Hepatocyte (in vitro differentiated cells): ENCODE measurements at regions not wholly inside any gene's neighbourhood (a gene's known extent, or its start where the extent isn't known, plus 50 kb on each side); places are given as distances from the start of the nearest gene placed in this dataset.
A peak's percentile ranks its signal among the peaks of the same experiment; 100 is the strongest.

Experiments
- DNase-seq: peaks from one replicate; pipeline ENCODE4 v3.0.0-alpha.2; 2016; ENCODE audit warnings: low spot score
- H2AFZ ChIP-seq: fragments of 200-600 bp; sonication (generic); 2 replicates; pipeline ENCODE4 v1.6.0; 2016; ENCODE audit warnings: antibody characterized with exemption, mild to moderate bottlenecking
- H3K27ac ChIP-seq: fragments of 200-600 bp; sonication (generic); 2 replicates; pipeline ENCODE4 v1.5.1; 2016; ENCODE audit warnings: mild to moderate bottlenecking
- H3K27me3 ChIP-seq: fragments of 200-600 bp; sonication (generic); 2 replicates; pipeline ENCODE4 v1.6.1; 2016
- H3K36me3 ChIP-seq: fragments of 200-600 bp; sonication (generic); replicated peaks from 2 replicates; pipeline ENCODE4 v1.5.1; 2016; ENCODE audit warnings: low read depth; ENCODE audit not compliant: insufficient read depth
- H3K4me1 ChIP-seq: fragments of 200-600 bp; sonication (generic); 2 replicates; pipeline ENCODE4 v1.5.1; 2016; ENCODE audit warnings: mild to moderate bottlenecking, moderate library complexity; ENCODE audit not compliant: insufficient read depth
- H3K4me2 ChIP-seq: fragments of 200-600 bp; sonication (generic); 2 replicates; pipeline ENCODE4 v1.6.0; 2016
- H3K4me3 ChIP-seq: fragments of 200-600 bp; sonication (generic); 2 replicates; pipeline ENCODE4 v1.5.1; 2016; ENCODE audit warnings: mild to moderate bottlenecking
- H3K79me2 ChIP-seq: fragments of 200-600 bp; sonication (generic); 2 replicates; pipeline ENCODE4 v1.6.0; 2017; ENCODE audit warnings: mild to moderate bottlenecking
- H3K9me2 ChIP-seq: fragments of 200-600 bp; sonication (generic); replicated peaks from 2 replicates; pipeline ENCODE4 v1.6.0; 2017; ENCODE audit warnings: mild to moderate bottlenecking; ENCODE audit not compliant: insufficient read depth
- H3K9me3 ChIP-seq: fragments of 200-600 bp; sonication (generic); 2 replicates; pipeline ENCODE4 v1.5.1; 2016; ENCODE audit warnings: low read depth, mild to moderate bottlenecking
- H4K20me1 ChIP-seq: fragments of 200-600 bp; sonication (generic); 2 replicates; pipeline ENCODE4 v1.6.0; 2016; ENCODE audit warnings: mild to moderate bottlenecking; ENCODE audit not compliant: insufficient read depth, poor library complexity, severe bottlenecking
- CTCF ChIP-seq: fragments of 200-600 bp; sonication (generic); IDR thresholded peaks from 2 replicates; pipeline ENCODE4 v1.5.1; 2016; ENCODE audit warnings: antibody characterized with exemption, mild to moderate bottlenecking; ENCODE audit not compliant: poor library complexity
- EZH2 ChIP-seq: fragments of 200-600 bp; sonication (generic); IDR thresholded peaks from 2 replicates; pipeline ENCODE4 v1.6.1; 2016; ENCODE audit warnings: antibody characterized with exemption, mild to moderate bottlenecking, borderline replicate concordance
- EZH2phosphoT487 ChIP-seq: fragments of 200-600 bp; sonication (generic); IDR thresholded peaks from one replicate; pipeline ENCODE4 v1.6.1; 2018; ENCODE audit warnings: antibody characterized with exemption, mild to moderate bottlenecking, low read depth, moderate library complexity; ENCODE audit not compliant: unreplicated experiment, severe bottlenecking
- WGBS: methylation state at CpG from one replicate; pipeline ENCODE4 v1.1.6; 2016; ENCODE audit warnings: low lambda C conversion rate; ENCODE audit errors: missing lambda C conversion rate; 5-methylcytosine and 5-hydroxymethylcytosine counted together

- WGBS = 92% methylated on average over 6 of the region's 6 CpGs
- H4K20me1 ChIP-seq = no peaks in the 10 kb centered on the region
Measured at GRCh38 chr12:42030588-42030987, 114.1 kb downstream of the GXYLT1 start.

GRCh38 chr12:42027546-42027945, 117.1 kb downstream of the GXYLT1 start:
- Histone ChIP-seq H3K4me3 (no peak overlapping the region), H3K9me3 (no peaks in the 10 kb centered on the region), H3K4me1 (no peaks in the 10 kb centered on the region), H3K4me2 (no peak overlapping the region), H3K36me3 (no peaks in the 10 kb centered on the region), H3K79me2 (no peaks in the 10 kb centered on the region), H3K9me2 (no peaks in the 10 kb centered on the region), H4K20me1 (no peaks in the 10 kb centered on the region), H3K27ac (no peak overlapping the region), H3K27me3 (no peaks in the 10 kb centered on the region), H2AFZ (no peak overlapping the region)
- TF ChIP-seq EZH2 (no peak), CTCF (no peak), EZH2phosphoT487 (no peak)
- 95% methylated on average over 5 of the region's 5 CpGs for WGBS
- no peak for DNase-seq

More at GRCh38 chr12:42030588-42030987, 114.1 kb downstream of the GXYLT1 start:
- H3K36me3 ChIP-seq = no peaks in the 10 kb centered on the region
- H2AFZ ChIP-seq = no peak overlapping the region
- DNase-seq = no peak
- no peaks in the 10 kb centered on the region for H3K9me3 ChIP-seq
- H3K4me1 ChIP-seq = no peaks in the 10 kb centered on the region
- TF ChIP-seq EZH2phosphoT487 (no peak), CTCF (no peak), EZH2 (no peak)
- no peaks in the 10 kb centered on the region for H3K79me2 ChIP-seq
- H3K9me2 ChIP-seq = no peaks in the 10 kb centered on the region
- H3K4me2 ChIP-seq = no peak overlapping the region
- no peak overlapping the region for H3K27ac ChIP-seq
- no peaks in the 10 kb centered on the region for H3K27me3 ChIP-seq
- no peak overlapping the region for H3K4me3 ChIP-seq

- WGBS = 23% methylated on average over 3 of the region's 3 CpGs
- no peak for TF ChIP-seq EZH2phosphoT487
- no peak for TF ChIP-seq EZH2
- no peak for TF ChIP-seq CTCF
- Histone ChIP-seq H2AFZ (no peak overlapping the region), H3K4me1 (no peaks in the 10 kb centered on the region), H4K20me1 (no peaks in the 10 kb centered on the region), H3K36me3 (no peaks in the 10 kb centered on the region), H3K27me3 (no peaks in the 10 kb centered on the region), H3K79me2 (no peaks in the 10 kb centered on the region), H3K9me2 (no peaks in the 10 kb centered on the region), H3K4me3 (no peak overlapping the region), H3K4me2 (peak overlapping the region; percentile 76), H3K9me3 (no peaks in the 10 kb centered on the region), H3K27ac (no peak overlapping the region)
- DNase-seq = no peak
Measured at GRCh38 chr12:42024495-42024830, 120.2 kb downstream of the GXYLT1 start.
